GM21717 (cell line): ENCODE measurements at regions not wholly inside any gene's neighbourhood (a gene's known extent, or its start where the extent isn't known, plus 50 kb on each side); places are given as distances from the start of the nearest gene placed in this dataset.
"Not testable (repeated sequence)": the region's sequence is repeated elsewhere in the genome, so short reads cannot be mapped to it uniquely, and the experiment has no call there.

Experiments
- ATAC-seq: cut with Tn5 transposase; IDR thresholded peaks from one replicate; pipeline ENCODE4 v1.9.1; 2021; ENCODE audit warnings: mild to moderate bottlenecking, moderate library complexity; ENCODE audit not compliant: unreplicated experiment

GRCh38 chr13:63249411-63250187 lies 1834.0 kb upstream of the PCDH20 start:
- ATAC-seq = no peak

- not testable (repeated sequence) for ATAC-seq
These were observed 1821.2 kb upstream of the PCDH20 start for GRCh38 chr13:63236667-63237396.

GRCh38 chr13:63218596-63218995 lies 1802.9 kb upstream of the PCDH20 start:
- ATAC-seq = not testable (repeated sequence)

- no peak for ATAC-seq
These were observed 1793.8 kb upstream of the PCDH20 start for GRCh38 chr13:63209330-63210017.

GRCh38 chr13:63208826-63209225 lies 1793.2 kb upstream of the PCDH20 start:
- ATAC-seq = no peak

- ATAC-seq = no peak
These were observed 1790.8 kb upstream of the PCDH20 start for GRCh38 chr13:63206461-63206860.

- no peak for ATAC-seq
These were observed 1785.8 kb upstream of the PCDH20 start for GRCh38 chr13:63201493-63201892.

GRCh38 chr13:63199508-63199907 lies 1783.9 kb upstream of the PCDH20 start:
- no peak for ATAC-seq

- no peak for ATAC-seq
These were observed 1782.4 kb upstream of the PCDH20 start for GRCh38 chr13:63198071-63198470.

- ATAC-seq = no peak
These were observed 1780.1 kb upstream of the PCDH20 start for GRCh38 chr13:63195726-63196125.

GRCh38 chr13:63190742-63191141 lies 1775.1 kb upstream of the PCDH20 start:
- no peak for ATAC-seq

- ATAC-seq = no peak
These were observed 1774.6 kb upstream of the PCDH20 start for GRCh38 chr13:63190219-63190618.

- no peak for ATAC-seq
These were observed 1774.1 kb upstream of the PCDH20 start for GRCh38 chr13:63189712-63190111.

GRCh38 chr13:63184693-63185092 lies 1769.0 kb upstream of the PCDH20 start:
- ATAC-seq = no peak

GRCh38 chr13:63175536-63175935 lies 1759.9 kb upstream of the PCDH20 start:
- ATAC-seq = no peak

- ATAC-seq = no peak
These were observed 1752.2 kb upstream of the PCDH20 start for GRCh38 chr13:63167699-63168337.

GRCh38 chr13:63166345-63166744 lies 1750.7 kb upstream of the PCDH20 start:
- ATAC-seq = no peak

- ATAC-seq = no peak
These were observed 1748.3 kb upstream of the PCDH20 start for GRCh38 chr13:63163903-63164302.

- no peak for ATAC-seq
These were observed 1745.6 kb upstream of the PCDH20 start for GRCh38 chr13:63161219-63161618.

GRCh38 chr13:63156816-63157215 lies 1741.2 kb upstream of the PCDH20 start:
- ATAC-seq = no peak

- ATAC-seq = no peak
These were observed 1733.7 kb upstream of the PCDH20 start for GRCh38 chr13:63149375-63149774.
